ENCODE measurements at regions not wholly inside any gene's neighbourhood (a gene's known extent, or its start where the extent isn't known, plus 50 kb on each side); places are given as distances from the start of the nearest gene placed in this dataset.

DNA sequence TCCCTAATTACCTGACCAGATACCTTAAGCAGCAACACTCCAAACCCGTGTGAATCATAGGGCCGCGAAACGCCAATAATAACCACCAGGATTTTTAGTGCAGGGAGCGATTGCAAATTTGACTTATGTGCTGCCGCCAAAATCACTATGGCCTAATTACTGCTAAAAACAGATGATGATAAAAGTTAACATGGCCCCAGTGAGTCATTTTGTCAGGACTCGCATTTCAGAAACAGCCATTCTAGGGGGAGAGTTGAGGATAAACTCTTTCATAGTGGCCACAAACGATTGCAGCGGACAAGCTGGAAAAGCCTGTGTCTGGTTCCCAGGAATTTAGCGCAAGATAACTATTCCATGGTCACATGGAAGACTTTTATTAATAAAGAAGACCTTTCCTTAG, 103.4 kb downstream of the HLX start:
- DNase-seq (ENCODE audit: low read depth): no peak

DNA sequence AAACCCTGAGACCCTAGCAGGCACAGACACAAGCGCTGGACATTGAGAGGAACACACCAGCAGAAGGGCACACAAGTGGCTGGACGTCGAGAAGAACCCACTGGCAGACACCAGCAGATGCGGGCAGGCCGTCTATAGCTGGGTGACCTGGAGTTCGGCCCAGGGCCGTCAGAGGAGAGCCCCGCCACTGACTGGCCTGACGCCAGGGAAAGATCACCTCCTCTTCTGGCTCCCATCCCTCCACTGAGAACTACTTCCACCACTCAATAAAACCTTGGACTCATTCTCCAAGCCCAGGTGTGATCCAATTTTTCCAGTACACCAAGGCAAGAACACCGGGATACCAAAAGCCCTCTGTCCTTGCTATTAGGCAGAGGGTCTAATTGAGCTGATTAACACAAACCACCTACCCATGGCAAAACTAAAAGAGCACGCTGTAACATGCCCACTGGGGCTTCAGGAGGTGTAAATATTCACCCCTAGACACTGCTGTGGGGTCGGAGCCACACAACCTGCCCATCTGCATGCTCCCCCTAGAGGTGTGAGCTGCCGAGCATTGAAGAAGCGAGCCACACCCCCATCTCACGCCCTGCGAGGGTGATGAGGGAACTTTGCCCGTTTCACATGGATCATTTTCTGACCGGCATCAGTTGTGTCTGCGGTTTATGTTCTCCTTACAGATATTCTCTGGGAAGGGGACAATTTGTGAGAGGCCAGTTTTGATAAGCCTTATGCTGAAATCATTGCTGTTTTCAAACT, 104.8 kb downstream of the HLX start:
- DNase-seq (ENCODE audit: low read depth): no peak

DNA sequence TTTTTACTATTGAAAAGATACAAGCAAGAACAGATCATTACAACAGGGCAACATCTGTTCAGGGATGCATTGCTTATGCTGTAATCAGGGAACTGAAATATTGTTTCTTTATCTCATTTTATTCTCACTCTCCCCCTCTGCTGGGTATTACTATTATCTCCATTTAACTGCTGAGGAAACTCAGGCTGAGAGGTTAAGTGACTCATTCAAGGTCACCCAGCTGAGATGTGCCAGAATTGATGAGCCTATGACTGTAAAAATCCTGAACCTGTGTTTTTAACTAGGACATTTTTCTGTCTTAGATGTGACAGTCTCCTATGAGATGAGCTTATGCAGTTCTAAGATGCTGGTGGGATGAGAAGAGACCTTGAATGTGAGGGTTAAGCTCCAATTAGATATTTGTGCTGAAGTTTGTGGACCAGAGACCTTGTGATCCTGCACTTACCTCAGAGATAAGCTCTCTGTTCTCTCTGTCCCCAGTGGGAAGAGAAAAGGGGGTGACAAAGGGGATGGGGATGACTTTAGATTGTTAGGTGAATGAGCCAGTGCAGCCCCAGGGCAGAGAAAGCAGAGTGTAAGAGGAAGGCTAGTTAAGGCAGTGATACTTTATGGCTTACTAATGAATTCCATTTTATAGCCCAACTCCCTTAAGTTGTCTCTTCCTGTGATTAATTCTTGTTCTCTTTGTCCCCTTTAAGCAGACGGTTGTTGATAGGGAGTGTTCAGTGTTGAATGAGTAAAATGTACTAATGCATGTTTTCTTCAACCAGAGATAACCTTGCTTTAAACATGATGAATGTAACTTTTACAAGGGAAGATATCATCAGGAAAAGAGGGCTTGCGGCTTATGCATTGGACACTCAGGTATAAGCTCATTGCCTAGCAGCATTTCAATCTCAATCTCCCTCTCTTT, 111.4 kb downstream of the HLX start:
- no peak for DNase-seq (ENCODE audit: low read depth)

DNA sequence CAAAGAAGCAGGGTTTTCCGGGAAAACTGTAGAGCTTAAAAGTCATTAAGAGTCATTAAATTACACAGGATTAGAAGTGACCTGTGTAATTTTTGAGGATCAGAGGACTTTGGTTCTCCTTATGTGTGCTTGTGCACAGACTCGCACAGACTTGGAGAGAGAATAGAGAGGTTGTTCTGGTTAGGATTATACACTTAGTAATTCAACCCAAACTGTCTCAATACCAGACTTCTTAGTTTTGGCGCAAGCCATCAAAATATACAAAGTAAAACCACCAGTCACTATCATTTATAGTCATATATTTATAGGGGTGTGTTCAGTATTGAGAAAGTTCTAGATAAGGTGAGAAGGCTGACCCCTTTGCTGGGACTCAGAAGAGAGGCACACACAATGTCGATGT, 112.3 kb downstream of the HLX start:
- no peak for DNase-seq (ENCODE audit: low read depth)

DNA sequence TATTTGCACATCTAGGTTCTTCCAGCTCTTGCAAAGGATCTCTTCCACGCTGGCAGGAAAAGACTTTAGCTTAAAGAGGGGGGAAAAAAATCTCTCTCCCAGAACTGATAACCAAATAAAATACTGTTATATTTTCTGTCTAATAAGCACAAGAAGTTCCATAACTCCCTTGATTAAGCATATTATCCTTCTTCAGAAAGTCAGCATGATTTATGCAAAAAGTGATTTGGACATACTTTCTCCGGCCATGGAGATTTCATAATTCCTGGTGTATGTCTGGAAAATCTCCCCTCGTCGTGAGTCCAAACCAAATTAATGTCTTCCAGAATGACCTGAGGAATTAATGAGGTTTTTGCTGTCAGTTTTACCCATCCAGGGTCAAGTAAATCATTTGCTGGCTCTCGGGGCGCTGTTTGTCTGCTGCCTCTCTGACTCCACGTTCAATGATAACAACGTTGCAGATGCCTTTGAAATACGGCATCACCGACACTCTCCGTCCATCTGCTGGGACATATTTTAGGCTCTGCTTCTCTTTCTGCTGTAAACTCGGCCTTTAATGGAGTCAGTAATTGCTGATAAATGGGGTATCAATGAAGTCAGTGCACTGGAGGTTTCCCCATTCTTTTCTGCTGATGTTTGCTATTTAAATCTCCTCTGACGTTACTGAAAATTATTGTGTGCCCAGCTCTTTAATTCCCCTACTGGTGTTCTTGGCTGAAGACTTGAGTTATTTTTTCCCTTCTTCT, 112.9 kb downstream of the HLX start:
- DNase-seq (ENCODE audit: low read depth): no peak

DNA sequence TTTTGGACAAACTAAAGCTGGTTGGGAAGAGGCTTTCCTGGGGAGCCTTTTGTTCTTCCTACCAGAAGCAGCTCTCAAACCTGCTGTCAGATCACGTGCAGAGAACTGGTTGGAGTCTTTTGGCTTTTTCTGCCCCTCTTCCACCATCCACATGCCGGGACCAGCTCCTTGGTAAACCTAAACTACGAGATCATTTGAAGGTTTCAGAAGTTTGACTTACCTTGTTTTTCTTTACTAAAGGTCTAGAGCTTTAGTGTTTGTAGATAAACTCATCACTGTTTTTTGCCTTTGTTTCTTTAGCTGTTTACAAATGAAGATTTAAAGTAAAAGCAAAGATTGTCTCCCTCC, 113.4 kb downstream of the HLX start:
- no peak for DNase-seq (ENCODE audit: low read depth)

DNA sequence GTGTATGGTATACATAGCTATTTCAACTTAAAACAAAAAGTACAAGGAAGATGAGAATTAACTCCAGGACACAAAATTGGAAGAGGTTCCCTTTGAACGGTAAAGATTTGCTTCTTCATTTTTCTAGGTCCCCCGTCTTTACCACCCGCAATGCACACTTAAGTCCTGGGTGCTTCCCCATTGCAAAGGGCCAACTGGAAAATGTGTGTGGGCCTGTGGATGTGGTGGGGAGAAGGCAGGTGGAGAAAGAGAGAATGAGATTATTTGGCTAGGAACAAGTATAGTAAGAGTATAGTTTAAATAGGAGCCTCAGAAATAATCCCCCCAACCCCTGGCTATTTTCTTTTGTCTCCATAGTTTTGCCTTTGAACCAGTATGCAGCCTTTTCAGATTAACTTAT, 115.4 kb downstream of the HLX start:
- DNase-seq (ENCODE audit: low read depth): no peak

DNA sequence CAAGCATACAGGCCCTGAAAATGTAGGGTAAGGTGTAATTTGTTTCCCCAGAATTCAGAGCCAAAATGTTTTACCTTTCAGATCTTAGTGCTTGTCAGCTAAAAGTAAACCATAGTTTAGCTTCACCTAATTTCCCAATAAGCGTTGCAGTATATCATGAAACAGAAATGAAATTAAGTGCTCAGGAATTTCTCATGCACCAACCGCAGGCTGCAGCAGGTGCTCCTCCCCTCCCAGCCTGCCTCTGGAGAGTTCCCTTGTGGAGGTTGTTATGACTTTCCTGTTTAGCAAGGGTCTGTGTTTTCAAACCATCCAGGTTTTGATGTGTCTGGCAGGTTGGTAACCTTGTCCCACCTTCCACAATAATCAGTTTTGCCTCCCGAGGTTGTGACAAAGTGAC, 118.5 kb downstream of the HLX start:
- DNase-seq (ENCODE audit: low read depth): no peak

DNA sequence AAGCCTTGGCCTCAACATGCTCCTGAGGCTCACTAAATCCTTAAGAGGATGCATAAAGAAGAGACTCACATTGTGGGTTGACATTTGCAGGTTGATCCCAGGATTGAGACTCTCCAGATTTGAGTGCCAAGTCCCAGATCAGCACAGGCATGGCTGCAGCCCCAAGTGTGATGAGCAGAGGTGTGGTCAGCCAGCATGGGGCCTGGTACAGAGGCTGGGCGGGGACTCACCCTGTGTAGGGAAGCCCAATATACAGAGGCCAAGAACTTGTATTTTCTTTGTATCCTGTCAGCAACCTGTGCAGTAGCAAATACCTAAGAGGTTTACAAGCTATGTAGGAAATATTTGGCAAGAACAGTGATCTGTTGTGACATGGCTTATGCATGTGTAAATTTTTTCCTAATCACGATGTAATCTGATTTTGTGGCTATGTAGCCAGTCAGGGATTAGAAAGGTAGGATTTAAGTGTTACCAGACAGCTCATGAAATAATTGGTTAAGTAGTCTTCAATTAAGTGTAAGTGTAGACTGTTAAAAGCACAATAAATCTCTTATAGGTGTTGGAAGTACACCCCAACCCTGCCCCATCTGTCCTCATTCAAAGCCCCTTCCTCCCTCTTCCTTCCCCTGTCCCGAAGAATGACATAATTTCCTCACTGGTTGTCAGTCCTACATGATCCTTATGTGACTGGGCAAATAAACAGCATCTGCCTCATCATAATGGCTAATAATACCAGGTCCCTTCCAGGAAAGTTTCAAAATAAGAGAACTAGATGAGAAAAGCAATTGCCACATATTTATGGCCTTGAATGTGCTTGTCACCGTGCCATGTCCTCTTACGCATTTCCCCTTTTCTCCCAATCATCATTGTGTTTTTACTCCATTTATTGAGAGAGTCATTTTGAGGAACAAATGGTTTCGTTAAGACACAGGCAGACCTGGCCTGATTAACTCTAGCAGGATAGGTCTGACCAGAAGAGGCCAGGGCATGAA, 120.9 kb downstream of the HLX start:
- DNase-seq (ENCODE audit: low read depth): no peak

DNA sequence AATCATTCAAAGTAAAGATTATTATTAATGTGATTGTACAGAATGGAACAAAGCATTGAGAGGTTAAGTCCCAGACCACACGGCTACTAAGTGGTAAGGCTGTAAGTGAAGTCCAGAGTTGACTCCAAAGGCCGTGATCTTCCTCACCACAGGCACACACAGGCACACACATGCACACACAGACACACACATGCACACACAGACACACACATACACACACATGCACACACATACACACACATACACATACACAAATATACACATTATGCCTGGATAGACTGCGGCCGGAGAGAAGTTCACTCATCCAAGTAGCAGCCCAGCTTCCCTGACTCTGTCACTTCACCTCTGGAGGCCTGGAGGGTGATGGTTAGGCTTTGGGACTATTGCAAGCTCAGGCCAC, 121.9 kb downstream of the HLX start:
- no peak for DNase-seq (ENCODE audit: low read depth)

DNA sequence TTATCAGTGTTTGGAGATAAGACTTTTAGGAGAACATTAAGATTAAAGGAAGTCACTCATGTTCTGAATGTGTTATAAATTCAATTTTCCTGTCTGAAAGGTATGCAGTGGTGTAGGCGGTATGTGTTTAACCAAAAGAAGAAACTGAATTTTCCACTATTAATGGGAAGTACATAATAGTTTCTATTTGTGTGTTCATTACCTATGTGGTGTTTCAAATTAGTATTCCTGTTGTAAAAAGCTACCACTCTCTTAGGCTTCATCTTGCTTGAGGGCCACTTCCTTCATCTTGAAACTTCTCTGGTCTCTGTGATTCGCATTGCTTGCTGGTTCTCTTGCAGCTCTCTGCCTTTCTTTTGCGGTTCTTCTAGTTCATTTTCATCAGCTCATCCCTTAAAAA, 123.4 kb downstream of the HLX start:
- no peak for DNase-seq (ENCODE audit: low read depth)

DNA sequence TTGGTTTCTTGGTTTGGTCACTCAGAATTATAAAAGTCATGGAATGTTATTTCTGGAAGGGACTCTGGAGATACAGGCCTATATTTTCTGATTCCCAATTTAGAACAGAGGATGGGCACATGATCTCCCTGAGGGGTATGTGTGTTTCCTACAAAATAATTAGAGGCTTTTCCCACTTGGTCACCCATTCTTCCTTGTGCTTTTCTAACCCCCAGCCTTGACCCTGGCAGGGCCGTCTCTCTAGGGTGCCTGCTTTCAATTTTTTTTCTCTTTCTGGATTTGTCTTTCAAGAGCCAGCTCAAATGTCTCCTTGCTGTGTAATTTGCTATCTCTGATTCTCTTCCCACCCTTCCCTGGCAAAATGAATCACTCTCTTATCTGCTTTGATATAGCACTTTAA, 131.9 kb downstream of the HLX start:
- DNase-seq (ENCODE audit: low read depth): no peak

DNA sequence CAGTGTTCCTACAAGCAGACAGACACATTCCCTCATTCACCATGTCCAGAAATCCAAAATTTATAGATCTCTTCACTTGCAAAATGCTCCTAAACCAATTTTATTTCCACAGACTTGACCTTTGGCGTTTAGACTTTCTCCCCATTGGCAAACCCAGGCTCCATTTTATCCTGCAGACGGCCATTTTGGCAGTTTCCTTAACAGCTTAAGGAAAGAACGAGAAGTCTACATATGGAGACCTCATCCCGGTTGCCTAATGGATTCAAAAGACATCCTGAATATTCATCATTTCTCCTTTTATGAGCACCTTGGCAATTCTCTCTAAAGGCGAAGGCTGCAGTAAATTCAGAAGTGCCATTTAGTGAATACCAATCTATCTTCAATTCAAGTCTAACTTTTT, 132.9 kb downstream of the HLX start:
- no peak for DNase-seq (ENCODE audit: low read depth)

DNA sequence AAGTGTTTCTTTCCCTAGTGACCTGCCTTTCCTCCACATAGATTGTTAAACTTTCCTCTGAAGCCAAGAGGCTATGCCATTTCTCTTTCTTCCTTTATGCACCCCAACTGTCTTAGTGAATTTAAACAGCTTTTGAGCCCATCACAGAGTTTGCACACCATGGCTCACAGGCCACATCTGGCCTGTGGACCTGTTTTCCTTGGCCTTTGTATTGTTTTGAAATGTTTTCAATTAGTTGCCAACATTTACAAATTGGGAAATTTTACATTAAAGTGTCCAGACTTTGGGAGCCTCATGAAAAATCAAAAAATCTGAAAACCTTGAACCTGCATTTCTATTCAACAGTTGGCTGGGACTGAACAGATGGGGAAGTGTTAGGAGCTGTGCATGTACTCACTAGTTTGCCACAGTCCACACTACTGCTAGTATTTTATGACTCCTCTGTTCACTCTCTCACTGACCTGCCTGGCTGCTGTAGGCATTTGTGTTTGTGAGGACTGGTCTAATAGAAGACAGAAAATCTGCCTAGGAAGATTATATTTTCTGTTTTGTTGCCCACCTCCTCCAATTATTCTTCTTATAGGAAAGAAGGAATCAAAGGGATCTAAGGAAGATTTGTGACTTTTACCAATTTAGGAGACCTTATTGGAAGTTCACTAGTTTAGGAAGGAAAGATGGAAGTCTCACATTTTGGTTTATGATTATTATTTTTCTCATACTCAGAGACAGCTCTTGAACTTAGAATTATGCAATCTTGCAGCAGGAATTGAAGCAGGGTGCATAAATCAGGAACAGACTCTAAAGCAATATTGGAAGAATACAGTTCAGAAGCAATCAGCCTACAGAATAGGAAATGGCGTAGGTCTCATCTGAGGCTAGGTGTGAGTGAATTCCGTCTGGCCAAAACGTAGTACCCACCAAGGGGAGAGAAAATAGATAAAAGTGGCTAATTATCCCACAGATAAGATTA, 134.7 kb downstream of the HLX start:
- no peak for DNase-seq (ENCODE audit: low read depth)

DNA sequence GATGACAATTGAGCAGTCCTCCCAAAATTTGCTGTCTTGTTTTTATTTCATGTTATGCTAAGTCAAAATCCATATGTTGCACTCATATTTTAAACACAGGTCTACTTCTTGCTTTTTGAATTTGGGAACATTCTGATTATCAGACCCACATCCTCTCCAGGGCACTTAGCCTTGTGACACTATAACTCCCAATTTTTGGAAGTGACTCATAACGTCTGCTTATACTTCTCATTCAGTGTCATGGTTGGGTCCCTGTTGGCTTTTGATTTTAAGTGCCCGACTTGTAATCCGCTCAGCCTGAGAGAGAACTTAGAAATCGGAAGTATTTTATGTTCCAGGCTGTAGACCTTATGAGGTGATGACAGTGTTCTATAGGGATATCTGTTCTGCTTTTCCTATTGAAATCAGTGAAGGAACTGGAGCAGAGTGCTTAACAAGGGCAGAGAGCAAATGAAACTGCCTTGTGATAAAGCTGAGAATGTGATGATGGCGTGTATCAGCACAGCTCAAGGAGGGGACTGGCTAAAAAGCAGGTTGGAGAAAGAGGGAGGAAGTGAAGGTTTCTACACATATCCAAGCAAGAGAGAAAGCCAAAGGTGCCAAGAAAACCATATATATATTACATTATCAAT, 136.0 kb downstream of the HLX start:
- no peak for DNase-seq (ENCODE audit: low read depth)

DNA sequence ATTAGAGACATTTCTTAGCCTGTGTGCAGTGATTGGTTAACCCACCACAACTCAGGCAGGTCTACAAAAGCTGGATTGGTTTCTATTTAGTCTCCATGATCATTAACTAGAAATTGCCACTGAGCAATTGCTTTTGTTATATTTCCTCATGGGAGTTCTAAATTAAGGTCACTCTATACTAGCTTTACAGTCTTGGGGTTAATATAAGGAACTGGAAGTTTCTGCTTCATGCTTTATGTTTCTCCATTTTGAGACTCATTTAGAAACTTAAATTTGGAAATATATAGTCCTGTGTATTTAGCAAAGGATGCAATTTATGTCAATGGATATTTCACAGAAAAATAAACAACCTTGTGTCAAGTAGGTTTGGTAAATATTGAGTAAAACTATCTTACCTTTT, 137.5 kb downstream of the HLX start:
- DNase-seq (ENCODE audit: low read depth): no peak

DNA sequence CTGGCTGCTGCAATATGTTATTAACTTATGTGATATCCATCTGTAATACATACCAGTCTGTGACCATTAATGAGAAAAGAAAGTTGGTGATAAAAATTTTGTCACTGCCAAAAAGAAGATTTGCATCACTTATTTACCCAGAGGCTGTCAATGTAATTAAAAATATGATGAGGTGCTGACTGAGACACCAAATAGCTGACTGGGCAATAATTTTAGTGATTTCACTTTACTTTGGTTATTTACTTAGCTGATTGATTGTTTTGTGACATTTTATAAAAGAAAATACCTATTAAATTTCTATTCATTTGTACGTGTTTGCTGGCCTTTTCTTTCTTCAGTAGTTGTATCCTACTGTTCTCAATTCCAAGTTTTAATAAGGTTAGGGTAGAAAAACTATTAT, 139.2 kb downstream of the HLX start:
- no peak for DNase-seq (ENCODE audit: low read depth)

DNA sequence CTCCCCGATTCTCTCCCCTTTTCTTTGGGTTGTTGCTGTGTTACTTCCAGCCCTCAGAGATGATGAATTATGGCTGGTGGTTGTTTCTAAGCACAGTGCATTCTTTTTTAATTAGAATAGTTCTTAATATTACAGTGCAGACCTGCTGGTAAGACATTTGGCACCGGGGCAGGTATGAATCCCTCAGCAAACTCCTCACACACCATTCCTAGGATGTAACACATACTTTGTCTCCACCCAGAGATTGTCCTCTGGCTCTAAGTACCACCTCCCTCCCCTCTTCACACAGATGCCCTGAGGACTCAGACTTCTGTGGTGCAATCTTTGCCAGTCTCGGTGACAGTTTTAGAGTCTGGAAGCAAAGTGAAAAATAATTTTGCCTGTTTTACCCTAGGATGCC, 143.1 kb downstream of the HLX start:
- DNase-seq (ENCODE audit: low read depth): no peak

DNA sequence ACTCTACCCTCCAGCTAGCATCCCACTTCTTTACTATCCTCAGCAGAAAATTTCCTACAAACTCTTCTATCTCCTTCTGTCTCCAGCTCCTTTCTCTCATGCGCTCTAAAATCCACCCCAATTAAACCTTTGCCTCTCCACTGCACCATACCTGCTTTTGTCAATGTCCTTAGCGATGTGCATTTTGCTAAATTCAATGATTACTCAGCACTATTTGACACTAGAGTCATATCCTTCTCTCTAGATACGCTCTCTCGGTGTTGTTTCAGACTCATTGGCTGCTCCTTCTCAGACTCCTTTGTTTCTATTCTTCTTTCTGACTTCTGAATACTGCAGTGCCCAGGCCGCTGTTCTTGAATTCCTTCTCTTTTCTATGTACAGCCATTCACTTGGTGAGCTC, 144.2 kb downstream of the HLX start:
- no peak for DNase-seq (ENCODE audit: low read depth)

DNA sequence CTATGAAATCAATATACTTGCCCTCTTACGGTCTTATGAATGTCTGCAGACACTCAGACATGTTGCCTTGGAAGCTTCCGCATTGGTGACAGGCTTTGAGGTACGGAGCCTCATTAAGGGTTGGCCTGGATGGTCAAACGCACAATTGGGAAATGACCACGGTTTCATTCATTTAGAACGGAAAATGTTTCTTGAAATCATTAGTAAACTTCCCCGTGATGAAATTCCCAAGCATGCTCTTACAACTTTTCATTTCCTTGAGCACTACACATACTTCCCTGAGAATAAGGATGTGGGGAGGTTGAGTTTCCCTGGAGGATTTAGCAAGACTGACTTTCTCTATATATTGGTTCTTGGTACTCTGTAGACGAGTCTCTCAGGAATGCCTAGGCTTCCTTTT, 146.3 kb downstream of the HLX start:
- no peak for DNase-seq (ENCODE audit: low read depth)
